GM21528 (cell line): ENCODE measurements at regions not wholly inside any gene's neighbourhood (a gene's known extent, or its start where the extent isn't known, plus 50 kb on each side); places are given as distances from the start of the nearest gene placed in this dataset.
"Not testable (repeated sequence)": the region's sequence is repeated elsewhere in the genome, so short reads cannot be mapped to it uniquely, and the experiment has no call there.

Source experiments
- ATAC-seq: cut with Tn5 transposase; IDR thresholded peaks from one replicate; pipeline ENCODE4 v1.9.1; 2021; ENCODE audit warnings: mild to moderate bottlenecking, moderate library complexity; ENCODE audit not compliant: unreplicated experiment, low FRiP score

GRCh38 chr12:17134315-17134714 is 528.4 kb upstream of the LMO3 start:
- no peak for ATAC-seq

GRCh38 chr12:17132336-17132735 is 526.4 kb upstream of the LMO3 start:
- no peak for ATAC-seq

GRCh38 chr12:17116538-17116937 is 510.6 kb upstream of the LMO3 start:
- ATAC-seq = not testable (repeated sequence)

GRCh38 chr12:17110316-17110715 is 504.4 kb upstream of the LMO3 start:
- ATAC-seq = no peak

- ATAC-seq = no peak
Observed at GRCh38 chr12:17108877-17109541, 503.0 kb upstream of the LMO3 start.

- ATAC-seq = no peak
Observed at GRCh38 chr12:17104801-17105200, 498.8 kb upstream of the LMO3 start.

GRCh38 chr12:17097674-17098073 is 491.7 kb upstream of the LMO3 start:
- ATAC-seq = no peak

- ATAC-seq = no peak
Observed at GRCh38 chr12:17084831-17085230, 478.9 kb upstream of the LMO3 start.

- no peak for ATAC-seq
Observed at GRCh38 chr12:17079251-17079909, 473.4 kb upstream of the LMO3 start.

- ATAC-seq = no peak
Observed at GRCh38 chr12:17077594-17077993, 471.6 kb upstream of the LMO3 start.

GRCh38 chr12:17076811-17077210 is 470.8 kb upstream of the LMO3 start:
- no peak for ATAC-seq

GRCh38 chr12:17076028-17076744 is 470.2 kb upstream of the LMO3 start:
- ATAC-seq = no peak

- ATAC-seq = no peak
Observed at GRCh38 chr12:17064834-17065233, 458.9 kb upstream of the LMO3 start.

- ATAC-seq = no peak
Observed at GRCh38 chr12:17062267-17063036, 456.5 kb upstream of the LMO3 start.

GRCh38 chr12:17060260-17060659 is 454.3 kb upstream of the LMO3 start:
- no peak for ATAC-seq

GRCh38 chr12:17056546-17056945 is 450.6 kb upstream of the LMO3 start:
- no peak for ATAC-seq

- ATAC-seq = no peak
Observed at GRCh38 chr12:17038923-17039322, 433.0 kb upstream of the LMO3 start.

GRCh38 chr12:17035372-17035771 is 429.4 kb upstream of the LMO3 start:
- no peak for ATAC-seq

GRCh38 chr12:17030338-17030737 is 424.4 kb upstream of the LMO3 start:
- no peak for ATAC-seq

- ATAC-seq = no peak
Observed at GRCh38 chr12:17028348-17028747, 422.4 kb upstream of the LMO3 start.

- not testable (repeated sequence) for ATAC-seq
Observed at GRCh38 chr12:17025424-17025823, 419.5 kb upstream of the LMO3 start.
